ENCODE measurements at regions not wholly inside any gene's neighbourhood (a gene's known extent, or its start where the extent isn't known, plus 50 kb on each side); places are given as distances from the start of the nearest gene placed in this dataset.

GRCh38 chr4:81971061-81971460, 402.7 kb downstream of the HNRNPD start:
- Histone ChIP-seq H4K5ac (ENCODE audit: insufficient read length, low read depth, low read length) (no peak overlapping the region), H3K79me2 (ENCODE audit: control insufficient read depth in 1 of 2, insufficient read depth in 2 of 2, low read length in 2 of 2) (no peaks in the 10 kb centered on the region), H3K4me3 (ENCODE audit: extremely low read depth in 1 of 4, insufficient read depth in 2 of 4, low read depth in 3 of 4, low read length in 4 of 4) (no peak overlapping the region), H2BK120ac (replicated peaks; ENCODE audit: low read depth, low read length) (no peak overlapping the region), H3K27me3 (replicated peaks in 1 of 4; ENCODE audit: control insufficient read depth in 3 of 4, extremely low read depth in 1 of 4, insufficient read depth in 3 of 4, low read length in 3 of 4) (no peaks in the 10 kb centered on the region), H3K27ac (ENCODE audit: low read depth, low read length) (no peak overlapping the region), H3K23ac (ENCODE audit: insufficient read length) (no peak overlapping the region), H2AK5ac (ENCODE audit: low read depth, low read length) (no peak overlapping the region), H3K14ac (ENCODE audit: insufficient read length) (no peak overlapping the region), H3K4me2 (ENCODE audit: insufficient read depth in 1 of 2, low read depth in 2 of 2, low read length in 2 of 2) (no peak overlapping the region), H4K20me1 (replicated peaks in 1 of 2; ENCODE audit: control insufficient read depth in 1 of 2, insufficient read depth in 2 of 2, low read length in 2 of 2) (no peaks in the 10 kb centered on the region), H3K9me3 (ENCODE audit: insufficient read depth in 2 of 2, low read depth in 1 of 2, low read length in 1 of 2) (no peaks in the 10 kb centered on the region), H3K18ac (ENCODE audit: extremely low read depth, low read length) (no peak overlapping the region), H2BK15ac (ENCODE audit: low read length) (no peak overlapping the region), H2BK20ac (ENCODE audit: low read length) (no peak overlapping the region), H3K56ac (replicated peaks; ENCODE audit: insufficient read length, low read depth, low read length) (no peak overlapping the region), H3K4me1 (replicated peaks in 1 of 4; ENCODE audit: control insufficient read depth in 3 of 4, insufficient read depth in 4 of 4, low read length in 3 of 4) (no peaks in the 10 kb centered on the region), H3K9ac (replicated peaks in 1 of 4; ENCODE audit: extremely low read depth in 1 of 4, low read depth in 3 of 4, low read length in 3 of 4) (no peak overlapping the region), H2AFZ (ENCODE audit: low read length) (no peak overlapping the region), H2BK12ac (ENCODE audit: low read depth, low read length) (no peak overlapping the region), H4K8ac (ENCODE audit: extremely low read depth, insufficient read depth, low read length) (no peak overlapping the region), H3K4ac (replicated peaks; ENCODE audit: insufficient read length, low read depth, low read length) (no peak overlapping the region), H3K36me3 (ENCODE audit: control insufficient read depth in 2 of 4, insufficient read depth in 4 of 4, low read length in 3 of 4) (no peaks in the 10 kb centered on the region), H3K23me2 (ENCODE audit: low read depth, low read length) (no peaks in the 10 kb centered on the region), H3K79me1 (ENCODE audit: low read depth, low read length) (no peaks in the 10 kb centered on the region), H4K91ac (replicated peaks; ENCODE audit: insufficient read length, low read length) (no peak overlapping the region), H2BK5ac (ENCODE audit: low read depth, low read length) (no peak overlapping the region)
- ChIA-PET CTCF (ENCODE audit: partially characterized antibody) (interaction anchor here (1.7 to 2.0 kb wide), 2 partner anchors 52 to 57 kb away, joined by 3 to 4 read pairs; no protein-coding TSS in a partner anchor), POLR2A (ENCODE audit: partially characterized antibody) (no interaction called here)
- WGBS, 2 experiments (ENCODE audit: extremely low coverage in 1 of 2, insufficient coverage in 1 of 2, insufficient read length in 1 of 2, insufficient replicate concordance in 2 of 2, low coverage in 1 of 2, low lambda C conversion rate in 2 of 2, missing lambda C conversion rate in 1 of 2): 90% methylated on average over 1 of the region's 1 CpG; no CpG with 5 or more reads in 1 of the 2 experiments
- DNase-seq (ENCODE audit: low read depth in 1 of 2, low spot score in 2 of 2) (no peak), FAIRE-seq (no peak)
- TF ChIP-seq HDAC6 (IDR thresholded peaks at IDR 0.05; ENCODE audit: low read depth, low read length) (no peak), KDM5A (IDR thresholded peaks at IDR 0.05; ENCODE audit: low read length) (no peak), PHF8 (conservative IDR thresholded peaks at IDR 0.05; ENCODE audit: low read depth, low read length) (no peak)

Data from H1 (cell line).